ENCODE measurements at regions not wholly inside any gene's neighbourhood (a gene's known extent, or its start where the extent isn't known, plus 50 kb on each side); places are given as distances from the start of the nearest gene placed in this dataset.

DNA sequence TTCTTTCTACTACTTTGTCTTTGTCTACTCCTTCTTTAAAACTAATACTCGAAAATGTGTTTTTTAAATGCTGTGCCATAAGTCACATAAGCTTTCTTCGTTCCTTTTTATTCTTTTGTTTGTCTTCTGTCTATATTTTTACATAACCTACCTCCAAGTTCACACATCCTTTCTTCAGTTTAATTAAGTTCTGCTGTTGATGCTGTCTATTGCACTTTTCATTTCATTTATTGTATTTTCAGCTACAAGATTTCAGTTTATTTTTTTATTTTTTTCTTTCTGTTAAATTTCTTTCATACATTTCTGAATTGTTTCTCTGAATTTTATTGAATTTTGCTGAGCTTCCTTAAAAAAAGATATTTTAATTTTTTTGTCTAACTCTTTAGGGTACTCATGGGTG is 878.2 kb downstream of the MAT2B start:
- Histone ChIP-seq H3K9me3 (ENCODE audit: control insufficient read depth in 4 of 4, low read length in 3 of 4) (peaks cover 0 to 4% (median 0%) of the 10 kb centered on the region in 4 donors), H3K27ac (ENCODE audit: low read depth in 1 of 2, low read length in 2 of 2) (no peak overlapping the region), H3K27me3 (ENCODE audit: control insufficient read depth in 4 of 4, insufficient read depth in 4 of 4, low read length in 3 of 4) (no peaks in the 10 kb centered on the region), H3K4me3 (ENCODE audit: low read depth in 1 of 3, low read length in 3 of 3) (no peak overlapping the region), H3K4me1 (ENCODE audit: control insufficient read depth in 4 of 4, insufficient read depth in 4 of 4, low read length in 3 of 4) (no peaks in the 10 kb centered on the region), H3K9ac (ENCODE audit: low read depth in 1 of 2, low read length in 2 of 2) (no peak overlapping the region), H3K36me3 (ENCODE audit: control insufficient read depth in 4 of 4, insufficient read depth in 3 of 4, low read depth in 1 of 4, low read length in 3 of 4) (no peaks in the 10 kb centered on the region)
- no peak for DNase-seq (ENCODE audit: low spot score)
- no peak for TF ChIP-seq YY1 (IDR thresholded peaks at IDR 0.05)
- TF ChIP-seq, protein P1, sequence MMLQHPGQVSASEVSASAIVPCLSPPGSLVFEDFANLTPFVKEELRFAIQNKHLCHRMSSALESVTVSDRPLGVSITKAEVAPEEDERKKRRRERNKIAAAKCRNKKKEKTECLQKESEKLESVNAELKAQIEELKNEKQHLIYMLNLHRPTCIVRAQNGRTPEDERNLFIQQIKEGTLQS (IDR thresholded peaks at IDR 0.05), result no peak
- no peak for TF ChIP-seq SP1 (IDR thresholded peaks at IDR 0.05)
- TF ChIP-seq HNF4G (IDR thresholded peaks at IDR 0.05), result no peak
- no peak for TF ChIP-seq JUND (IDR thresholded peaks at IDR 0.05)
- no peak for TF ChIP-seq NR2F2 (IDR thresholded peaks at IDR 0.05)
- WGBS, result 64% methylated on average over 2 of the region's 2 CpGs

DNA sequence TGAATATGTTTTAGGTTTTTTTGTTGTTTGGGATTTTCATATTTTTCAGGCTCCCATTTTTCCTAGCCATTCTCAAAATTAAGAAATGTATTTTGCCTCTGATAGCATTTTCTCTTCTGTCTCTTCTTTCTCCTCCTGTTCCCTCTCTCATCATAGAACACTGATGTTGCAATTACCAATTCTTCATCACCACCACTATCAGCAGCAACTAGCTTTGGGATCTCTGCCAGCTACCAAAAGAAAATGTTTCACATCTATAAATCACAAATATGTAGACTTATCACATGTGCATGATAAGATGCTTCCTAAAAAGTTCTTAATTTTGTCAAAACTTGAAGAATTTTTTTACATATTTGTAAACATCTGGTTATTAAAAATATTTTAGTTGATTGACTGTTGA is 887.1 kb downstream of the MAT2B start:
- Histone ChIP-seq H3K4me3 (ENCODE audit: low read depth in 1 of 3, low read length in 3 of 3) (no peak overlapping the region), H3K27me3 (ENCODE audit: control insufficient read depth in 4 of 4, insufficient read depth in 4 of 4, low read length in 3 of 4) (no peaks in the 10 kb centered on the region), H3K27ac (ENCODE audit: low read depth in 1 of 2, low read length in 2 of 2) (no peak overlapping the region), H3K9ac (ENCODE audit: low read depth in 1 of 2, low read length in 2 of 2) (no peak overlapping the region), H3K4me1 (ENCODE audit: control insufficient read depth in 4 of 4, insufficient read depth in 4 of 4, low read length in 3 of 4) (no peaks in the 10 kb centered on the region), H3K36me3 (ENCODE audit: control insufficient read depth in 4 of 4, insufficient read depth in 3 of 4, low read depth in 1 of 4, low read length in 3 of 4) (no peaks in the 10 kb centered on the region), H3K9me3 (ENCODE audit: control insufficient read depth in 4 of 4, low read length in 3 of 4) (no peaks in the 10 kb centered on the region)
- TF ChIP-seq HNF4G (IDR thresholded peaks at IDR 0.05), result no peak
- TF ChIP-seq, protein P1 (IDR thresholded peaks at IDR 0.05), result no peak
- DNase-seq (ENCODE audit: low spot score), result no peak

DNA sequence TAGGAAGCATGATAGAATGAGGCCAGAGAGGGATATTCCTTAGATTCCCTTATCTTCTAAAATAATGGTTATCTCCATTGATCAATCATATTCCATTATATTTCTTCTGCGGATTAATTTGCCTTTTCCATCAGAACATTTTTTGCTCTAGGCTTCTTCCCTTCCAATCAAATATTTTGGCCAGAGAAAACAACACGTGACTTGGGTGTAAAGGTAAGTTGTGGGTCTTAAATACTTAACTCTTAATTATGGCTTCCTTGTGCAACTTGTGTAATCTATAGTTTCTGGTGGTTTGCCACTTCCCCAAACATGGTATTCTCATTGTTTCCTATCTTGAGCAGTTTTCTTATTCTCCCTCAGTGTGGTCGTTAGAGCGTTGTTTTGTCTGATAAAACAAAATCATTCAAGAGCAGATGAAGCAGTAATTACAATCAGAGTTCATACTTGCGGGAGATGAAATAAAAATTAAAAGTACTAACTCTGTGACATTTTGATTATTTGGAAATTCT is 889.3 kb downstream of the MAT2B start:
- Histone ChIP-seq H3K4me3 (ENCODE audit: low read depth in 1 of 3, low read length in 3 of 3) (no peak overlapping the region), H3K27me3 (ENCODE audit: control insufficient read depth in 4 of 4, insufficient read depth in 4 of 4, low read length in 3 of 4) (no peaks in the 10 kb centered on the region), H3K36me3 (ENCODE audit: control insufficient read depth in 4 of 4, insufficient read depth in 3 of 4, low read depth in 1 of 4, low read length in 3 of 4) (no peaks in the 10 kb centered on the region), H3K9me3 (ENCODE audit: control insufficient read depth in 4 of 4, low read length in 3 of 4) (no peaks in the 10 kb centered on the region), H3K27ac (ENCODE audit: low read depth in 1 of 2, low read length in 2 of 2) (no peak overlapping the region), H3K4me1 (ENCODE audit: control insufficient read depth in 4 of 4, insufficient read depth in 4 of 4, low read length in 3 of 4) (no peaks in the 10 kb centered on the region), H3K9ac (ENCODE audit: low read depth in 1 of 2, low read length in 2 of 2) (no peak overlapping the region)
- DNase-seq (ENCODE audit: low spot score), result no peak
- WGBS, result 71% methylated on average over 5 of the region's 5 CpGs
- no peak for TF ChIP-seq SP1 (IDR thresholded peaks at IDR 0.05)
- no peak for TF ChIP-seq FOXA1 (IDR thresholded peaks at IDR 0.05)
- TF ChIP-seq JUND (IDR thresholded peaks at IDR 0.05), result no peak
- TF ChIP-seq, protein P2, sequence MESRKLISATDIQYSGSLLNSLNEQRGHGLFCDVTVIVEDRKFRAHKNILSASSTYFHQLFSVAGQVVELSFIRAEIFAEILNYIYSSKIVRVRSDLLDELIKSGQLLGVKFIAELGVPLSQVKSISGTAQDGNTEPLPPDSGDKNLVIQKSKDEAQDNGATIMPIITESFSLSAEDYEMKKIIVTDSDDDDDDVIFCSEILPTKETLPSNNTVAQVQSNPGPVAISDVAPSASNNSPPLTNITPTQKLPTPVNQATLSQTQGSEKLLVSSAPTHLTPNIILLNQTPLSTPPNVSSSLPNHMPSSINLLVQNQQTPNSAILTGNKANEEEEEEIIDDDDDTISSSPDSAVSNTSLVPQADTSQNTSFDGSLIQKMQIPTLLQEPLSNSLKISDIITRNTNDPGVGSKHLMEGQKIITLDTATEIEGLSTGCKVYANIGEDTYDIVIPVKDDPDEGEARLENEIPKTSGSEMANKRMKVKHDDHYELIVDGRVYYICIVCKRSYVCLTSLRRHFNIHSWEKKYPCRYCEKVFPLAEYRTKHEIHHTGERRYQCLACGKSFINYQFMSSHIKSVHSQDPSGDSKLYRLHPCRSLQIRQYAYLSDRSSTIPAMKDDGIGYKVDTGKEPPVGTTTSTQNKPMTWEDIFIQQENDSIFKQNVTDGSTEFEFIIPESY (IDR thresholded peaks at IDR 0.05), result no peak
- no peak for TF ChIP-seq HNF4G (IDR thresholded peaks at IDR 0.05)
- TF ChIP-seq, protein P3, sequence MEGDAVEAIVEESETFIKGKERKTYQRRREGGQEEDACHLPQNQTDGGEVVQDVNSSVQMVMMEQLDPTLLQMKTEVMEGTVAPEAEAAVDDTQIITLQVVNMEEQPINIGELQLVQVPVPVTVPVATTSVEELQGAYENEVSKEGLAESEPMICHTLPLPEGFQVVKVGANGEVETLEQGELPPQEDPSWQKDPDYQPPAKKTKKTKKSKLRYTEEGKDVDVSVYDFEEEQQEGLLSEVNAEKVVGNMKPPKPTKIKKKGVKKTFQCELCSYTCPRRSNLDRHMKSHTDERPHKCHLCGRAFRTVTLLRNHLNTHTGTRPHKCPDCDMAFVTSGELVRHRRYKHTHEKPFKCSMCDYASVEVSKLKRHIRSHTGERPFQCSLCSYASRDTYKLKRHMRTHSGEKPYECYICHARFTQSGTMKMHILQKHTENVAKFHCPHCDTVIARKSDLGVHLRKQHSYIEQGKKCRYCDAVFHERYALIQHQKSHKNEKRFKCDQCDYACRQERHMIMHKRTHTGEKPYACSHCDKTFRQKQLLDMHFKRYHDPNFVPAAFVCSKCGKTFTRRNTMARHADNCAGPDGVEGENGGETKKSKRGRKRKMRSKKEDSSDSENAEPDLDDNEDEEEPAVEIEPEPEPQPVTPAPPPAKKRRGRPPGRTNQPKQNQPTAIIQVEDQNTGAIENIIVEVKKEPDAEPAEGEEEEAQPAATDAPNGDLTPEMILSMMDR (IDR thresholded peaks at IDR 0.05; ENCODE audit: low read depth, low read length, missing input control), result no peak
- no peak for TF ChIP-seq HNF4A (conservative IDR thresholded peaks at IDR 0.05)
- TF ChIP-seq RXRA (IDR thresholded peaks at IDR 0.05), result no peak
- TF ChIP-seq TAF1 (conservative IDR thresholded peaks at IDR 0.05), result no peak
- TF ChIP-seq RAD21 (IDR thresholded peaks at IDR 0.05), result no peak
- TF ChIP-seq NR2F2 (IDR thresholded peaks at IDR 0.05), result no peak
- no peak for TF ChIP-seq GABPA (IDR thresholded peaks at IDR 0.05 in 1 of 2, conservative IDR thresholded peaks at IDR 0.05 in 1 of 2)
- no peak for TF ChIP-seq EGR1 (IDR thresholded peaks at IDR 0.05; ENCODE audit: low read depth in 2 of 2)
- TF ChIP-seq YY1 (IDR thresholded peaks at IDR 0.05), result no peak
- TF ChIP-seq FOXA2 (IDR thresholded peaks at IDR 0.05), result no peak
- TF ChIP-seq, protein P4, sequence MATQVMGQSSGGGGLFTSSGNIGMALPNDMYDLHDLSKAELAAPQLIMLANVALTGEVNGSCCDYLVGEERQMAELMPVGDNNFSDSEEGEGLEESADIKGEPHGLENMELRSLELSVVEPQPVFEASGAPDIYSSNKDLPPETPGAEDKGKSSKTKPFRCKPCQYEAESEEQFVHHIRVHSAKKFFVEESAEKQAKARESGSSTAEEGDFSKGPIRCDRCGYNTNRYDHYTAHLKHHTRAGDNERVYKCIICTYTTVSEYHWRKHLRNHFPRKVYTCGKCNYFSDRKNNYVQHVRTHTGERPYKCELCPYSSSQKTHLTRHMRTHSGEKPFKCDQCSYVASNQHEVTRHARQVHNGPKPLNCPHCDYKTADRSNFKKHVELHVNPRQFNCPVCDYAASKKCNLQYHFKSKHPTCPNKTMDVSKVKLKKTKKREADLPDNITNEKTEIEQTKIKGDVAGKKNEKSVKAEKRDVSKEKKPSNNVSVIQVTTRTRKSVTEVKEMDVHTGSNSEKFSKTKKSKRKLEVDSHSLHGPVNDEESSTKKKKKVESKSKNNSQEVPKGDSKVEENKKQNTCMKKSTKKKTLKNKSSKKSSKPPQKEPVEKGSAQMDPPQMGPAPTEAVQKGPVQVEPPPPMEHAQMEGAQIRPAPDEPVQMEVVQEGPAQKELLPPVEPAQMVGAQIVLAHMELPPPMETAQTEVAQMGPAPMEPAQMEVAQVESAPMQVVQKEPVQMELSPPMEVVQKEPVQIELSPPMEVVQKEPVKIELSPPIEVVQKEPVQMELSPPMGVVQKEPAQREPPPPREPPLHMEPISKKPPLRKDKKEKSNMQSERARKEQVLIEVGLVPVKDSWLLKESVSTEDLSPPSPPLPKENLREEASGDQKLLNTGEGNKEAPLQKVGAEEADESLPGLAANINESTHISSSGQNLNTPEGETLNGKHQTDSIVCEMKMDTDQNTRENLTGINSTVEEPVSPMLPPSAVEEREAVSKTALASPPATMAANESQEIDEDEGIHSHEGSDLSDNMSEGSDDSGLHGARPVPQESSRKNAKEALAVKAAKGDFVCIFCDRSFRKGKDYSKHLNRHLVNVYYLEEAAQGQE (IDR thresholded peaks at IDR 0.05), result no peak
- TF ChIP-seq, protein P1 (IDR thresholded peaks at IDR 0.05), result no peak
- TF ChIP-seq, protein P5, sequence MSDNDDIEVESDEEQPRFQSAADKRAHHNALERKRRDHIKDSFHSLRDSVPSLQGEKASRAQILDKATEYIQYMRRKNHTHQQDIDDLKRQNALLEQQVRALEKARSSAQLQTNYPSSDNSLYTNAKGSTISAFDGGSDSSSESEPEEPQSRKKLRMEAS (IDR thresholded peaks at IDR 0.05), result no peak

Data from liver (tissue), 8 donors.